ENCODE measurements at regions not wholly inside any gene's neighbourhood (a gene's known extent, or its start where the extent isn't known, plus 50 kb on each side); places are given as distances from the start of the nearest gene placed in this dataset.

GRCh38 chr5:174448041-174448440 lies 276.3 kb upstream of the MSX2 start (continued):
- TF ChIP-seq ZNF274 (IDR thresholded peaks at IDR 0.05; ENCODE audit: borderline replicate concordance, extremely low read depth, low read length): no peak
- no peak for TF ChIP-seq TAF7 (optimal IDR thresholded peaks at IDR 0.05; ENCODE audit: borderline replicate concordance, low read depth, low read length)
- TF ChIP-seq RXRA (IDR thresholded peaks at IDR 0.05; ENCODE audit: insufficient read depth, low read depth, low read length): no peak
- TF ChIP-seq CHD2 (IDR thresholded peaks at IDR 0.05; ENCODE audit: low read length): no peak
- TF ChIP-seq, protein P1, sequence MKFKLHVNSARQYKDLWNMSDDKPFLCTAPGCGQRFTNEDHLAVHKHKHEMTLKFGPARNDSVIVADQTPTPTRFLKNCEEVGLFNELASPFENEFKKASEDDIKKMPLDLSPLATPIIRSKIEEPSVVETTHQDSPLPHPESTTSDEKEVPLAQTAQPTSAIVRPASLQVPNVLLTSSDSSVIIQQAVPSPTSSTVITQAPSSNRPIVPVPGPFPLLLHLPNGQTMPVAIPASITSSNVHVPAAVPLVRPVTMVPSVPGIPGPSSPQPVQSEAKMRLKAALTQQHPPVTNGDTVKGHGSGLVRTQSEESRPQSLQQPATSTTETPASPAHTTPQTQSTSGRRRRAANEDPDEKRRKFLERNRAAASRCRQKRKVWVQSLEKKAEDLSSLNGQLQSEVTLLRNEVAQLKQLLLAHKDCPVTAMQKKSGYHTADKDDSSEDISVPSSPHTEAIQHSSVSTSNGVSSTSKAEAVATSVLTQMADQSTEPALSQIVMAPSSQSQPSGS (IDR thresholded peaks at IDR 0.05; ENCODE audit: low read length): no peak
- no peak for TF ChIP-seq CREB1 (IDR thresholded peaks at IDR 0.05)
